H1 (cell line): ENCODE measurements at regions not wholly inside any gene's neighbourhood (a gene's known extent, or its start where the extent isn't known, plus 50 kb on each side); places are given as distances from the start of the nearest gene placed in this dataset.

Experiments used
- CTCF ChIA-PET: fragments of 300-600 bp; sonication (Branson Sonifier 250); formaldehyde crosslinking; loops from one replicate; lab custom pipeline; 2021; ENCODE audit not compliant: partially characterized antibody; lab: Charles Lee
- POLR2A ChIA-PET: fragments of 300-600 bp; sonication (Branson Sonifier 250); formaldehyde crosslinking; loops from one replicate; lab custom pipeline; 2021; ENCODE audit warnings: inconsistent platforms; ENCODE audit not compliant: partially characterized antibody; lab: Charles Lee
- DNase-seq, 2 experiments: peaks; one replicate each; pipeline versions ENCODE4 v3.0.0 to v3.0.0-alpha.2; 2010 to 2022; ENCODE audit warnings: low spot score in 2 of 2, low read depth in 1 of 2, mixed read lengths in 1 of 2
- FAIRE-seq: peaks from 2 replicates; lab custom pipeline; 2011; peaks lifted over from hg19 to GRCh38; lab: Jason Lieb, UNC
- H2AFZ ChIP-seq: 2 replicates; pipeline ENCODE4 v1.8.1; 2012; ENCODE audit warnings: low read length, inconsistent platforms
- H2AK5ac ChIP-seq: 2 replicates; pipeline ENCODE4 v1.6.1; 2013; ENCODE audit warnings: low read depth, low read length
- H2BK120ac ChIP-seq: replicated peaks from 2 replicates; pipeline ENCODE3; 2013; ENCODE audit warnings: low read depth, low read length, inconsistent platforms
- H2BK12ac ChIP-seq: 2 replicates; pipeline ENCODE4 v1.6.1; 2013; ENCODE audit warnings: low read depth, low read length
- H2BK15ac ChIP-seq: 2 replicates; pipeline ENCODE4 v1.6.1; 2013; ENCODE audit warnings: low read length
- H2BK20ac ChIP-seq: 2 replicates; pipeline ENCODE4 v1.6.1; 2013; ENCODE audit warnings: low read length
- H2BK5ac ChIP-seq: 2 replicates; pipeline ENCODE4 v1.6.1; 2013; ENCODE audit warnings: low read depth, low read length
- H3K14ac ChIP-seq: 2 replicates; pipeline ENCODE4 v1.6.1; 2013; ENCODE audit warnings: inconsistent platforms; ENCODE audit not compliant: insufficient read length
- H3K18ac ChIP-seq: 2 replicates; pipeline ENCODE4 v1.6.1; 2013; ENCODE audit warnings: low read length; ENCODE audit errors: extremely low read depth
- H3K23ac ChIP-seq: 2 replicates; pipeline ENCODE4 v1.6.1; 2013; ENCODE audit warnings: inconsistent platforms; ENCODE audit not compliant: insufficient read length
- H3K23me2 ChIP-seq: 2 replicates; pipeline ENCODE4 v1.6.1; 2013; ENCODE audit warnings: low read depth, low read length
- H3K27ac ChIP-seq: 2 replicates; pipeline ENCODE4 v1.6.1; 2011; ENCODE audit warnings: low read depth, low read length, inconsistent platforms
- H3K27me3 ChIP-seq, 4 experiments: replicated peaks in 1 of 4; 1 replicate in 1 of 4; 2 replicates in 3 of 4; pipeline versions ENCODE4 v1.6.1 to v1.8.1; 2011 to 2013; ENCODE audit warnings: low read length in 3 of 4, mild to moderate bottlenecking in 3 of 4, inconsistent platforms in 2 of 4, mixed read lengths in 2 of 4, moderate library complexity in 1 of 4; ENCODE audit not compliant: control insufficient read depth in 3 of 4, insufficient read depth in 3 of 4; ENCODE audit errors: extremely low read depth in 1 of 4
- H3K36me3 ChIP-seq, 4 experiments: 2 replicates each; pipeline versions ENCODE4 v1.6.1 to v1.8.1; 2011 to 2013; ENCODE audit warnings: mild to moderate bottlenecking in 4 of 4, low read length in 3 of 4, moderate library complexity in 2 of 4, control low read depth in 1 of 4, inconsistent platforms in 1 of 4; ENCODE audit not compliant: insufficient read depth in 4 of 4, control insufficient read depth in 2 of 4
- H3K4ac ChIP-seq: replicated peaks from 2 replicates; pipeline ENCODE3; 2013; ENCODE audit warnings: low read length, low read depth, mixed read lengths, inconsistent platforms; ENCODE audit not compliant: insufficient read length
- H3K4me1 ChIP-seq, 4 experiments: replicated peaks in 1 of 4; 1 replicate in 1 of 4; 2 replicates in 3 of 4; pipeline versions ENCODE4 v1.6.1 to v1.8.1; 2011 to 2013; ENCODE audit warnings: low read length in 3 of 4, inconsistent platforms in 2 of 4, mixed read lengths in 1 of 4; ENCODE audit not compliant: insufficient read depth in 4 of 4, control insufficient read depth in 3 of 4
- H3K4me2 ChIP-seq, 2 experiments: 2 replicates each; pipeline versions ENCODE4 v1.6.1 to v1.8.1; 2011 to 2013; ENCODE audit warnings: low read depth in 2 of 2, low read length in 2 of 2, control low read depth in 1 of 2, inconsistent platforms in 1 of 2, mild to moderate bottlenecking in 1 of 2; ENCODE audit not compliant: insufficient read depth in 1 of 2
- H3K4me3 ChIP-seq, 4 experiments: fragments of 200-600, 300-600 bp in 1 of 4; sonication (generic), shearing (Covaris generic), sonication (Bioruptor Twin) in 1 of 4; 2 replicates each; pipeline versions ENCODE4 v1.5.1 to v1.8.1; 2011 to 2016; ENCODE audit warnings: low read length in 4 of 4, low read depth in 3 of 4, control low read depth in 2 of 4, inconsistent platforms in 2 of 4, mild to moderate bottlenecking in 2 of 4, mixed read lengths in 1 of 4, moderate library complexity in 1 of 4; ENCODE audit not compliant: insufficient read depth in 2 of 4; ENCODE audit errors: extremely low read depth in 1 of 4
- H3K56ac ChIP-seq: replicated peaks from 2 replicates; pipeline ENCODE3; 2013; ENCODE audit warnings: low read depth, mild to moderate bottlenecking, mixed read lengths, low read length, inconsistent platforms; ENCODE audit not compliant: insufficient read length
- H3K79me1 ChIP-seq: 2 replicates; pipeline ENCODE4 v1.6.1; 2013; ENCODE audit warnings: low read depth, low read length, control low read depth
- H3K79me2 ChIP-seq, 2 experiments: 2 replicates each; pipeline versions ENCODE4 v1.6.1 to v1.8.1; 2012 to 2013; ENCODE audit warnings: low read length in 2 of 2, mild to moderate bottlenecking in 2 of 2, inconsistent platforms in 1 of 2; ENCODE audit not compliant: insufficient read depth in 2 of 2, control insufficient read depth in 1 of 2
- H3K9ac ChIP-seq, 4 experiments: replicated peaks in 1 of 4; 1 replicate in 1 of 4; 2 replicates in 3 of 4; pipeline versions ENCODE4 v1.6.1 to v1.8.1; 2011 to 2013; ENCODE audit warnings: low read depth in 3 of 4, low read length in 3 of 4, control low read depth in 2 of 4, mild to moderate bottlenecking in 2 of 4, moderate library complexity in 2 of 4, inconsistent platforms in 1 of 4; ENCODE audit errors: extremely low read depth in 1 of 4
- H3K9me3 ChIP-seq, 2 experiments: 2 replicates each; pipeline versions ENCODE4 v1.6.1 to v1.8.1; 2012 to 2013; ENCODE audit warnings: mild to moderate bottlenecking in 2 of 2, moderate library complexity in 2 of 2, control low read depth in 1 of 2, inconsistent platforms in 1 of 2, low read depth in 1 of 2, low read length in 1 of 2, mixed read lengths in 1 of 2; ENCODE audit not compliant: insufficient read depth in 2 of 2
- H4K20me1 ChIP-seq, 2 experiments: replicated peaks in 1 of 2; 2 replicates each; pipeline versions ENCODE3 to v1.8.1; 2011 to 2013; ENCODE audit warnings: inconsistent platforms in 2 of 2, low read length in 2 of 2, mild to moderate bottlenecking in 1 of 2; ENCODE audit not compliant: insufficient read depth in 2 of 2, control insufficient read depth in 1 of 2
- H4K5ac ChIP-seq: 2 replicates; pipeline ENCODE4 v1.6.1; 2013; ENCODE audit warnings: low read length, low read depth, mixed read lengths, inconsistent platforms; ENCODE audit not compliant: insufficient read length
- H4K8ac ChIP-seq: 2 replicates; pipeline ENCODE4 v1.8.0; 2013; ENCODE audit warnings: mild to moderate bottlenecking, moderate library complexity, low read length, inconsistent platforms; ENCODE audit not compliant: insufficient read depth; ENCODE audit errors: extremely low read depth
- H4K91ac ChIP-seq: replicated peaks from 2 replicates; pipeline ENCODE3; 2013; ENCODE audit warnings: low read length, mixed read lengths, inconsistent platforms; ENCODE audit not compliant: insufficient read length
- ASH2L ChIP-seq: fragments of 200-600, 300-600 bp; sonication (generic); IDR thresholded peaks from one replicate; pipeline ENCODE4 v1.7.1; 2017; ENCODE audit warnings: low read length
- CBX8 ChIP-seq: fragments of 300-800, 300-1000 bp; sonication (generic); IDR thresholded peaks from 2 replicates; pipeline ENCODE4 v1.7.1; 2016; ENCODE audit warnings: low read depth, low read length, borderline replicate concordance
- EP300 ChIP-seq, 2 experiments: IDR thresholded peaks; 1 replicate in 1 of 2; 2 replicates in 1 of 2; pipeline ENCODE4 v1.6.1; 2011 to 2012; ENCODE audit warnings: low read depth in 2 of 2, low read length in 2 of 2, mild to moderate bottlenecking in 2 of 2, borderline replicate concordance in 1 of 2, inconsistent platforms in 1 of 2, moderate library complexity in 1 of 2
- GABPA ChIP-seq: IDR thresholded peaks from 2 replicates; pipeline ENCODE4 v1.6.1; 2011; ENCODE audit warnings: mild to moderate bottlenecking, low read length, moderate library complexity, borderline replicate concordance; ENCODE audit not compliant: insufficient read depth
- HDAC2 ChIP-seq, 2 experiments: fragments of 300-600 bp in 1 of 2; sonication (generic) in 1 of 2; IDR thresholded peaks; 2 replicates each; pipeline ENCODE4 v1.6.1; 2011 to 2012; ENCODE audit warnings: low read depth in 2 of 2, low read length in 2 of 2, mild to moderate bottlenecking in 2 of 2, moderate library complexity in 2 of 2, borderline replicate concordance in 1 of 2, inconsistent platforms in 1 of 2
- JUND ChIP-seq: IDR thresholded peaks from 2 replicates; pipeline ENCODE4 v1.6.1; 2011; ENCODE audit warnings: mild to moderate bottlenecking, improper control_type of control experiment, low read length
- KDM1A ChIP-seq: fragments of 200-600, 300-600 bp; sonication (generic); IDR thresholded peaks from 2 replicates; pipeline ENCODE4 v1.7.1; 2016; ENCODE audit warnings: mild to moderate bottlenecking, low read length, borderline replicate concordance
- POU5F1 ChIP-seq: IDR thresholded peaks from 2 replicates; pipeline ENCODE4 v1.6.1; 2011; ENCODE audit warnings: low read depth, mild to moderate bottlenecking, low read length, moderate library complexity
- RAD21 ChIP-seq, 2 experiments: IDR thresholded peaks in 1 of 2; conservative IDR thresholded peaks in 1 of 2; 2 replicates each; pipeline ENCODE4 v1.6.1; 2011; ENCODE audit warnings: low read depth in 2 of 2, low read length in 2 of 2, improper control_type of control experiment in 1 of 2, inconsistent platforms in 1 of 2, mild to moderate bottlenecking in 1 of 2, moderate library complexity in 1 of 2
- TEAD4 ChIP-seq: IDR thresholded peaks from 2 replicates; pipeline ENCODE4 v1.6.1; 2012; ENCODE audit warnings: low read depth, low read length, inconsistent platforms, mixed read lengths
- WGBS, 2 experiments: shearing (Covaris generic) in 1 of 2; methylation state at CpG; one replicate each; pipeline versions ENCODE4 v1.1.6 to v1.1.7; 2013 to 2015; ENCODE audit warnings: low lambda C conversion rate in 2 of 2, mixed read lengths in 2 of 2, inconsistent platforms in 1 of 2, low coverage in 1 of 2, missing lambda C conversion rate in 1 of 2; ENCODE audit not compliant: insufficient replicate concordance in 2 of 2, insufficient coverage in 1 of 2, insufficient read length in 1 of 2; ENCODE audit errors: extremely low coverage in 1 of 2, missing lambda C conversion rate in 1 of 2; 5-methylcytosine and 5-hydroxymethylcytosine counted together
- TF ChIP-seq, protein P1 (sequence below): IDR thresholded peaks from 2 replicates; pipeline ENCODE4 v1.6.1; 2011; ENCODE audit warnings: low read depth, mild to moderate bottlenecking, low read length; ENCODE audit not compliant: insufficient read depth

DNA sequence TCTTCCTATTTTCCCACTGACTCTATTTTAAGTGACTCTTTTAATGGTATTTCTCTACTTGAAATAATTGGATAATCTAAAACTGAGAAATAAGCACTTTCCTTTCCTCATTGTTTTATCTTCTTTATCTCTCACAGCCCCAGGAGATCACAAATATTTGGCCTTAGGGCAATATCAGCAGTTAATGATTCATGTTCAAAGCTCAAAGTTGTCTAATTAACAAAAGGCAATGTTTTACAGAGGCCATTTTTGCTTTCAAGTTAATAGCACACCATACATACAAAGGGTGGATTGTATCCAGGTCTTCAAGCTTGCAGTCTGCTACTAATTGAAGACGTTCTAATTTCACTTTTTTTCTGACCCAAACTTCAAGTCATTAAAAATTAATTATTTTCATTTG, 120.1 kb downstream of the LRRN1 start:
- no peak overlapping the region for H2BK12ac ChIP-seq
- TF ChIP-seq KDM1A (no peak), JUND (no peak), HDAC2 (IDR thresholded peaks at IDR 0.05; ENCODE audit: borderline replicate concordance in 1 of 2, low read depth in 2 of 2, low read length in 2 of 2) (no peak), POU5F1 (no peak), ASH2L (no peak), TEAD4 (no peak), RAD21 (IDR thresholded peaks at IDR 0.05 in 1 of 2, conservative IDR thresholded peaks at IDR 0.05 in 1 of 2; ENCODE audit: low read depth in 2 of 2, low read length in 2 of 2) (no peak), CBX8 (no peak), GABPA (no peak), EP300 (IDR thresholded peaks at IDR 0.05; ENCODE audit: borderline replicate concordance in 1 of 2, low read depth in 2 of 2, low read length in 2 of 2) (no peak)
- TF ChIP-seq, protein P1, sequence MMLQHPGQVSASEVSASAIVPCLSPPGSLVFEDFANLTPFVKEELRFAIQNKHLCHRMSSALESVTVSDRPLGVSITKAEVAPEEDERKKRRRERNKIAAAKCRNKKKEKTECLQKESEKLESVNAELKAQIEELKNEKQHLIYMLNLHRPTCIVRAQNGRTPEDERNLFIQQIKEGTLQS: no peak
- H3K9ac ChIP-seq: no peak overlapping the region
- no peak overlapping the region for H3K56ac ChIP-seq
- H4K20me1 ChIP-seq: no peaks in the 10 kb centered on the region
- no peak overlapping the region for H3K27ac ChIP-seq
- H3K4ac ChIP-seq: no peak overlapping the region
- H3K27me3 ChIP-seq: no peaks in the 10 kb centered on the region
- H3K4me3 ChIP-seq: no peak overlapping the region
- H3K9me3 ChIP-seq: no peaks in the 10 kb centered on the region
- no peak overlapping the region for H2BK20ac ChIP-seq
- ChIA-PET CTCF (no interaction called here), POLR2A (no interaction called here)
- 84% methylated on average over 1 of the region's 1 CpG; no CpG with 5 or more reads in 1 of the 2 experiments for WGBS, 2 experiments
- no peak overlapping the region for H4K91ac ChIP-seq
- no peaks in the 10 kb centered on the region for H3K23me2 ChIP-seq
- no peak overlapping the region for H3K23ac ChIP-seq
- H2AK5ac ChIP-seq: no peak overlapping the region
- no peak overlapping the region for H4K5ac ChIP-seq
- H4K8ac ChIP-seq: no peak overlapping the region
- no peaks in the 10 kb centered on the region for H3K4me1 ChIP-seq
- H3K79me2 ChIP-seq: no peaks in the 10 kb centered on the region
- H3K79me1 ChIP-seq: no peaks in the 10 kb centered on the region
- H3K14ac ChIP-seq: no peak overlapping the region
- no peak overlapping the region for H2BK15ac ChIP-seq
- FAIRE-seq: no peak
- H2BK5ac ChIP-seq: no peak overlapping the region
- H2AFZ ChIP-seq: no peak overlapping the region
- no peak overlapping the region for H3K18ac ChIP-seq
- H3K36me3 ChIP-seq: no peaks in the 10 kb centered on the region
- H3K4me2 ChIP-seq: no peak overlapping the region
- DNase-seq: no peak
- no peak overlapping the region for H2BK120ac ChIP-seq
